ENCODE measurements at regions not wholly inside any gene's neighbourhood (a gene's known extent, or its start where the extent isn't known, plus 50 kb on each side); places are given as distances from the start of the nearest gene placed in this dataset.

DNA sequence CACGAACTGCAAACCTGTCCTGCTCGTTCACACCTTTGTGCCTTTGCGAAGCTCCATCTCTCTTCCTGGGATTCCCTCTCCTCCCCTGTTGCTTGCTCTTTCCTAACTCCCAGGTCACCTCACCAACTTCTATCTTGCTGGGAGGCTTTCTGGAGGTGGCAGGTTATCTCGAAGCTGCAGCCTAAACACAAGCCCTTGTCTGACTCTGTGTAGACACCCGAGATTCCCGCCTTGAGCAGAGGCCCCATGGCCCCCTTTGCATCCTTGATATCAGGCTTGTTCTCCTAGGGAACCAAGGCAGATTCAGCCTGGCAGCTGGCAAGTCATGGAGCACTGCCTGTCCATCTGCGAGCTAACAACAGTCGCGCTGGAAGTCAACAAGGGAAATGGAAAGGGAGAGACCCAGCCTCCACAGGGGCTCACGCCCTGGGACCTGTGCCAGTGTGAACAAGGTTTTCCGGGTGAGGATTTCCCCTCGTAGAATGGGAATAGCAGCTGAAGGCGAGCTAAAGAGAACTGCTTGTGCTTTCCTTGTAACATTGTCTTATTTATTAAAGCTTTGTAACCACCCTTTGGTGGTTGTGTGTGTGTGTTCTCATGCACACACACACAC is 109.5 kb upstream of the JUN start:
- peak; percentile 62 for DNase-seq

DNA sequence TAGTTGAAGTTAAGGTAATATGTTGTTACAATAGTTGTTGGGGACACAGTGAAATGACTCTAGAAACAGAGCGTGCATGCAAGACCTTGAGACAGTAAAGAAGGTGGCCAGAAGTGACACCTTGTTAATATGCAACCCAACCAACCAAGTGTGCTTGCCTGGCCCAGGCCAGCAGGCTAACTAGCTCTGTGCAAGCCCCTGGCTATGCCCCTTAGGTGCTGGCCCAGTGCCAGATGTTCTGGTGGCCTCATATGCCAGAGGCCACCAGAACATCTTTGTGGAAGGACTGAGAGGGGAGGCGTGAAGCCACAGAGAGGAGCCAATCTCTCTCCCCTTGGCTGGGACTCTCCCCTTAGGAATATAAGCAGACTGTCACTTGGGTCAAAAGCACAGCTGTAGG is 111.2 kb upstream of the JUN start:
- DNase-seq: no peak

DNA sequence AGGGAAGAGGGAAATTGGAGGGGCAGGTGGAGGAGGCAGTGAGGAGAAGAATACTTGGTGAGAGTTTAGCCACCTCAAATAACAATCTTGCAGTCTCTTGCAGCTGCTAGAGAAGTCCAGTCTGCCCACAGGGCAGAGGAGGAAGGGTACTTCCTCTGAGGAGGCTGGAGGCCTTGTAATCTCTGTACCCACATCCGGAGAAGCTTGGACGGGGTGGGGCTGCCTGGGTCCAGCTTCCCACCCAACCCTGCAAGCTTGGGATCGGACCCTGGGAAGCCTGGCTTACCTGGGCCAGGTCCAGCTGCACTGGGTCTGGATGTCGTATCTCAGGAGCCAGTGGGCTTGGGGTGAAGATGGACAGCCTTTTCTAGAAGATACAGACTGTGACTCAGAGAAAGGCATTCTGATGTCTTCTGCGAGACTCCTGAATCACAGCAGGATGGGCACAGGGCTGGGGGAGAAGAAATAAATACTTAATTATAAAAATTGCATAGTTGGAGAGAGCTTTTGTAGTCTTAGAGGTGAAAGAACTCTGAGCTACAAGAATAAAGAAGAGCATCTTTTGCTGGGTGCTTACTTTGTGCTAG is 111.8 kb upstream of the JUN start:
- no peak for DNase-seq

DNA sequence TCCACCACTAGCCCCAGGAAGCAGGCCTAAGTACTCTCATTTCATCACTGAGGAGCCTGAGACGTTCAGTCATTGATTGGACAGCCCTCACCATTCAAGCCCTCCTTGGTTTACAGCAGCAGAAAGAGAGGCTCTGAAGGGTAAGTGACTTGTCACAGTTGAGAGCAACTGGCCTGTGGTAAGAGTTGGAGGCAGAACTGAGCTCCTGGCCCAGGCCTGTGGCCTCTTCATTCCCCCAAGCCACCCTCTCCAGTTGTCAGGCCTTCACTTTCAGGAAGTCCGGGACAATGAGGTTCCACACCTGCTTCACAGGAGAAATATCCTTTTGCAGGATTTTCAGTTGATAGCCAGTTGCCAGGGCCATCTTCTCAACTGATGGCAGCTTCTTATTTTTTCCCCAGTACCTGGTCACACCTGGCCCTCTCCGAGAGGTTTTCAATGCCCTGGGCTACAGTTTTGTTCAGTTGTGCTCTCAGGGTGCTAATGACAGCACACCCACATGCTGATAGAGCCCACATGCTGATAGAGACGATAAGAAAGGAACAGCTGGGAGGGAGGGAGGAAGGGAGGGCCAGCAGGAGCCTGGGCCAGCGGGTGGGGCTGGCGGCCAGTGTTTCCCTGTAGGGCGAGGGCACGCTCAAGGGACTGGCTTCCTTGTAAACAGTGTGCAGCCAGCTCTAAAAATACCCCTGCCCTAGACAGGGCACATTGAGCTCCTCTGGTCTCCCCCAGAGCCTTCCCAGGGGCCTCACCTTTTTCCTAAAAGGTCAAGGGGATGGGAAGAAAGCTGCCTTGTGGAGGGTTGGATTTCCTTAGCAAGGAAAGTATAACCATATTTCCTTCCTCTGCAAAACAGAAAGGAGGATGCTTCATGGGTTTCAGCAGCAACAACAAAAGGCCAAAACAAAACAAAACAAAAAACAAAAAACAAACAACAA is 112.7 kb upstream of the JUN start:
- no peak for DNase-seq

DNA sequence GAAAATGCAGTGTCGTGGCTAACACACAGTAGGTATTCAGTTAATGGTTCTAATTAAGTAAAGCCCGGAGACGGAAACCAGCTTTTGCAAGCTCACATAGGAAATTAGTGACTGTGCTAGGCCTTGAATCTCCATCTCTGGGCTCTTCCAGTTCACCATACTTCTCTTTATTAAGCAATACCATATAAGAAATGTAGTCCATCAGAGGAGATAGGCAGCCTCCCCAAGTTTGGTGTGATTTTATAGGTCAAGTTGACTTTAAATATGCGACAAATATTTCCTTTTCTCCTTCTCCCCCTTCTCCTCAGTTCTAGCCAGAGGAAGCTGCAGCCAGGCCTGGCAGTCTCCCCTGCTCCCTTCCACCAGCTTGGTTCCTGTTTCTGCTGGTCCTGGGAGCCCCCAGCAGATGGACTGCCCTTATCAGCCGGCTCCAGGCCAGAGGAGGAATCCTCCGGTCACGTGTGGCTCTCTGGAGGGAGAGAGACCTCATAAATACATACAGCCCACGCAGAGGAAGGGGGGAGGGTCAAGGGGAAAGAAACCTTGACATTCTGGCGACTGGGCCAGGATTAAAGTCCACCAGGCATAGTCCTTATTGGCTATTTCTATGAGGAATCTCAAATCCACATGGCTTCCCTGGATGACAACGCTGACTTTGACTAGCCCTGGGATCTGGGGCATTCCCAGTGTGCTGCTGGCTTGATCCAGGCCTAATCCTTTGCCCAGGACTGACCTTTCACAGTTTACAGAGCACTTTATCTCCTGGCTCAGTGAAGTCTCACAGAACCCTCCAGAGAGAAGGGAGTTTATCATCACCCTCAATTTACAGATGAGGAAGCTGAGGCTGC is 115.1 kb upstream of the JUN start:
- DNase-seq: no peak

DNA sequence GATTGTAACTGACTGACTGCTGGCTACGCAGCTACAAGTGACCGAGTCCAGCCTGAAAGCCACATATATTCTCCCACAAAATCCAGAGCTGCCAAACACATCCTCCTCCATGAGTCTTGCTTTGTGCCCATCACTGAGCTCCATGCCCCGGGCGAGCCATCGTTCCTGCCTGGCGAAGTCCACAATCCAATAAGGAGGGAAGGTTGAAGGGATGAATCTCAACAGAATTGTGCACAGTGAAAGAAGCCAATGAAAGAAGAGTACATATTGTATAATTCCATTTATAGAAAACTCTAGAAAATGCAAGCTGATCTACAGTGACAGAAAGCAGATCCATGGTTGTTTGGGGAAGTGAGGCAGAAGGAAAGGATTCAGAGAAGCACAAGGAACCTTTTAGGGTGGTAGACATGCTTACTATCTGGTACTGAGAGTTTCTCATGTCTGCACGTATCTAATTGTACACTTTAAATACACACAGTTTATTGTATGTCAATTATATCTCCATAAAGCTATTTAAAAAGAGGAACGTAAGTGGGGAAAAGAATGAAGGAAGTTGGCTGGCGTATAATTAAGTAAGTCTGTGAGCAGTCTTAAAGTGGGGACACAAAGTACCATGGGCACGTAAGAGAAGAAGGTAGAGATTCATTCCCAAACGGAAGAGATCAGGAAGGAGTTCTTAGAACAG is 115.9 kb upstream of the JUN start:
- DNase-seq: no peak

DNA sequence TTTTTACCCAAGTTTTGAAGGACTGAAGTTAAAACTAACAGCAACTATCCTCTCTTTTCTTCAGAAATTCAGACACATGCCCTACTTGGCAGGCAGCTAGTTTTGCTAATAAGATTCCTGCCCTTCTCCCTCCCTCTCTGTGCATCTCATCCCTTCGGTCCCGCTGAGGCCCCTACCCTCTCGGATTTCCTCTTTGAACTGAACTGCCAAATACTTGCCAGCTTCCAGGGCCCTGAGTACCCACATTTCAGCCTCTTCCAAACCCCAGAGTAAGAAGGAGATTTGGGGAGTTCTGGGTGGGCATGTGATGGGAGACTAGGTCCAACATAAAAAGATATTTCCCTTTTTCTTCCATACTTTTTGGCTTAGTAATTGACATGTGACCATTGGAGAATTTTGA is 116.5 kb upstream of the JUN start:
- no peak for DNase-seq

DNA sequence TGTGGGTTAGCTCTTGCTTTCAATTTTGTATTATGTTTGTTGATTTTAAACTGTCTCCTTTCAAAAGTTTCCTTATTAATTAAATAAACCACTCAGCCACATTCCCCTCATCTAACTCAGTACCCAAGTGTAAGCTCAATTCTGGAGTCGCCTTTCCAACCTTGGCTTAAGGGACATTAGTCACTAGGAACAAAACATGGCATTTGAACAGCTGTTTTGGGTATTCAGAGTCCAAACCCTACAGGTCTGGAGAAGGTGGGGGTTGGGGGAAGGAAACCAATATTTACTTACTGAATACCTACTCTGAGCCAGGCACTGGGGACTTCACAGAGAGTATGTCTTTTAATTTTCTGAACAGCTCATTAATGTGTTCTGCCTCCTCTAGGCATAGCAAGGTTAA is 117.2 kb upstream of the JUN start:
- DNase-seq: no peak

DNA sequence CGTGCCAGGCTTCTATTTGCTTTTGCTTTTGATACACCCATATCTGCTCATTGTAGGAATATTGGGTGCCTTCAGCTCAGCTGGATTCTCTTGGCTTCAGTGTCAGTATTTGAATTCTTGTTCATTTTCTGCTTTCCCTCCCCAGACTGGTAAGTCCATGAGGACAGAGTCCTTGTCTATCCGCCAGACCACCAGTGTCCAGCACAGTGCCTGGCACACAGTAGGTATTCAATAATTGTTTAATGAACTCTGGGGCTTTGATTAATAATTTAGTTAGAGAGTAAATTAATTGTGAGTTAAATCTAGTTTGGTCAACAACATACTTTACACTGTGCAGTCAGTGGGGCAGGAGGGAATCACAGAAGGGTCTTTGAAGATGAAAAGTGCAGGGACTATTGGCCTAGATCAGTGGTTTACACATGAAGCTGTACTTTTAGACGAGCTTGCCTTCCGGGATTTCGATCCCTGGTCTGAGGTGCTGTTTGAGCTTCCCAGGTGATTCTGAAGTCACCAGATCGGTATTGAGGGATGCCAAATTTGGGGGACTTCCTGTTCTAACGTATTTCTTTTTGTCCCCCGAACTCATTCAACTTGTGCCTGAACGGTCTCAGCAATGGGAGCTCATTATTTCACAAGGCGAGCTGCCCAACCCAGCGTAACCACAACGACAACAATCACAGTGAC is 119.1 kb upstream of the JUN start:
- DNase-seq: no peak

DNA sequence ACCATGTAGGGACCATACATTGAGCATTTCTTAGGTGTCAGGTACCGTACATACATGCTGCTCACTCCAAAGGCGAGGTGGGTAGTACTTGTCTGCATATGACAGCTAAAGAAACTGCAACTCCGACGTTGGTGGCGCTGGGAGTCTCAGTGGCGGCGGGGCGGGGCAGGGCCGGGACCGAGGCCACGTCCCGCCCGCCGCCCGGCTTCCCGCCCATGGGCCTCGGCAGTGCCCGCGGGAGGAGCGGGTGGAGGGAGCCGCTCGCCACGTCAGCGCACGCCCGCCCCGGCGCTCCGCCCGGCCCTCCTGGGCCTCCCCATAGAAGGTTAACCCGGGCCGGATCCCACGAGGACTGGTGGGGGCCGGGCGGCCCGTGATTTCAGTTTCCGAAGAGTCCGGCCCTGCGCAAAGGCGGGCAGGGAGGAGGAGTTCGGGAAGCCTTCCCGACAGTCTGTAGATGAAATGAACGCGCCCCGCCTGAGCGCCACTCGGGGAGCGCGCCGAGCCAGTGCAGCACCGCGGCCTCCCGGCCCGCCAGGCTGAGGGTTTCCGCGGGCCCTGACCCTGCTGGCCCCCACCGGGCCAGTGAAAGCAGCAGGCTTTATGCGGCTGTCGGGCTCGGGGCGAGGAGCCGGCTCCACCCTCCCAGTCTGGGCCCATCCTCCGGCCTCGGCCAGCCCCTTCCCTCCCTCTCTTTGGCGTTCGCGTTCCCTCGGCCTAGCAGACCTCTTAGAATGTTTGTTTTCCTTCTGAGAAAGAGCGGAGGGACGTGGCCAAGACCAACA is 119.9 kb upstream of the JUN start:
- peak; percentile 68 for DNase-seq

DNA sequence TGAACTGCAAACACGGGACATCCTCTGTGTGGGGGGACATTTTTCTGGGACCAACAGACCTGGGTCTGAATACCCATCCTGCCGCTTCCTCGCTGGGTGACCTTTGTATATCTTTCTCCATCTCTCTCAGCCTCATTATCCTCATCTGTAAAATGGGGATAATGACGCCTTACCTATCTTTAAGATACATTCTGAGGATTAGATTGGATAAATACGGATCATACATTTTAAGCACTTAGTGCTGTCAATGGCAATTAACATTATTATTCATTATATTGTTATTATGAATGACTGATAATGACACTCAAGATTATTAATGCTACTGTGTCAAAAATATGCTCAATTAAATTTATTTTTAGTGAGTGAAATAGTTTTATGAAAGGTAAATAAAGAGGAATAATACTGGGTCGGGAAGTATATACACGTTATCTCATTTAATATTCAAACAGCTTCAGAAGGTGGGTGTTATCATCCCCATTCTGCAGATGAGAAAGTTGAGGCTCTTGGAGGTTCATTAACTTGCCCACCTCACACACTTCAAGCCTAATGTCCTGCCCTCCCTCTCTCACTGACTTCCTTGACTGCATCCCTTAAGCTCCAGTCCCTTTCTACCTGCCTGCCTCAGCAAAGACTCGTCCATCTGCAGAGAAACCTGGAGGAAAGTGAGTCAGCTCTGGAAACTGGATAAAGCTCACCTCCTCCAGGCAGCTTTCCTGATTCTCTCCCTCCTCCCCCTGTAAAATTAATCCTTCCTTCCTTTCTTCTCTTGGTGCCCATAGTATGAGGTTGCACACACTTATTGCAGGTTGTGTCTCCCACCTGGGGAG is 120.7 kb upstream of the JUN start:
- DNase-seq: no peak

DNA sequence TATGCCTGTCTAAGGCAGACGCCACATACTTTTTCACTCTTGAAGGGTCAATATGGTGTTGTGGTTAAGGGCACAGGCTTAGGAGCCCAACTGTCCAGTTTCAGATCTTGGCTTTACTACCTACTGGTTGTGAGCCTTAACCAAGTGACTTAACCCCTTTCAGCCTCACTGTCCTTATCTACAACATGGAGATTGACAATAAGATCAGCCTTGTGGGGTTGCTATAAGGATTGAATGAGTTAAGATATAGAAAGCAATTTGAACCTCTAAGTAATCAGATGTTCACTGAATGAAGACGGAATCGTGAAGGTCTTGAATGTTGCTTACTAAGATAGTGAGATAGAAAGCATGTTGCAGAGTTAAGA is 121.3 kb upstream of the JUN start:
- no peak for DNase-seq

DNA sequence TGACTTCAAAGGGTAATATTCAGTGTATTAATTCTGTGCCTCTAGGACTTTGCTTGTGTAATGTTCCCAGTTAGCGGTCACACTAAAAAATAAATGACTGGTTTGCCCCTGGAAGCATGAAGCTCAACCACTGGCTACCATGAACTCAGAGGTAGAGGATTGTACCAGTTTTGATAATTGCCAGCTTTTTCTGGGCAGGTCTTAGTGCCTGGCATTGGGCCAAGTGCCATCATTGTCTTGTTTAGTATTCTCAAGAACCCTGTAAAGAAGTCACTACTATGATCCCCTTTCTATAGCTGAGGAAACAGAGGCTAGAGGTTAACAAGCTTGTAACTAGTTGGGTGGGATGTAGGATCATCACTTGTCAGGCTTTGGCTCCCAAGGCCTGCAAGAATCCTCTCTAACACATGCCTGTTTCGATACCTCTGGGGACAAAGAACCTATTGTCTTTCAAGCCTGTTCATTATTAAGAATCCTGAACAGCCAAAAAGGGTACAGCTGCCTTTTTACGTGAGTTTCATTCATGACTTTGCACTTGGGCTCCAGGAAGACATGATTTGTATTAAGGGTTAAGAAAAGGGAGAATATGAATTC is 121.9 kb upstream of the JUN start:
- DNase-seq: no peak

DNA sequence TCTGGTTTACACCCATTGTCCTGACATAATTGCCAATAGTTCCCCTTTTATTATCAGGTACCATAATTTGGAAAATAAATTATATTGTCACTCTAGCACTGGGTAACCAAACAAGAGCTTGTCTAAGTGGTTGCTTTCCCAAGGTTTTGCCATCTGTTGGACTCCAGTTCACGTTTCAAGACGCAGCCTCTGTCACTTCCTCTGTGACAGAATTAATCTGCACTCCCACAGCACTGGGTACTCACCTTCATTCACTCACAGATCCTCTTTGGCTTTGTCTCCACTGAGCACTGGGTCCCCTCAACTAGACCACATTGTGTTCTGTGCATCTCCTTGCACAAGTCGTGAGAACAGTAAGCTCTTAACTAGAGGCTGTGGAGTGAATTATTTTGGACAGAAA is 123.6 kb upstream of the JUN start:
- peak; percentile 51 for DNase-seq

DNA sequence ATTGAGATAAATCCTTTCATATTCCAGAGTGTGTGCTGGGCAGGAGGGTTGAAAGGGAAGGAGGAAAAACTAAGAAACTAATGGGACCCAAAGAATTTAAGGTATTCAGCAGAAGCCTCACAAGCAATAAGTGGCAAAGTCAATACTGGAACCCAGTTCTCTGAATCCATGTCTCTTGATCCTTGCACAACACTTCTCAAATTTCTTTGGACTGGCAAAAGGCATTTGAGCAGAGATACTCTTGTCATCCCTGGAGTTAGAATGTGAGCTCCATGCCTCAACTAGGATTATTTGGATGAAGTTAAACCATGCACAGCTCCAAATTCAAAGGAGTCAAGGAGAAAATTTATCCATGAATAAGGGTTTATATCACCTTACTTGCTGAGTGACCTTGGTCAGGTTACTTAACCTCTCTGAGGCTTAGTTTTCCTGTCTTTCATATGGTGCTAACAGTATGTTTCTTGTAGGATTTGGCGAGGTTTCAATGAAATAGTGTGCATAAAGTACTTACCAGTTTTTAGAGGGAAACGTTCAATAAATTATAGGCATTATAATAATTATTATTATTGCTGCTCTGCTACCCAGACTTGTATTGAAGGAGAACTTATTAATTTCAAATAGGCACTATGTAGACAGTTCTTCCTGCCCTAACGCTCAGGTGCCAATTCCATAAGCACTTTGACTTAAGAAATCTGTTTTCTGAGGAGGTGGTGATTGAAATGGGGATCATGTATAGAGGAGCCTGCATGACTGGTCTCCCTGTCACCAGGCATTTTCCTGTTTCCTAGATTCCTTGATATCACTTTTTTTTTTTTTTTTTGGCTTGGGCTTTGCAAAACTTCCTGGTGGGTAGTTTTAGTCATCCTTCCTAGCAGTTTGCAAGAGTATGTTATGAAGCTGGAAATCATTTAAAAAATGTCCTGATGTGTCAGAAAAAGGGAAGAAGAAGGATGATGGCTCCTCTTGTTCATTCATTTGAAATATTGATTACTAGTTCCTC is 125.0 kb upstream of the JUN start:
- no peak for DNase-seq

DNA sequence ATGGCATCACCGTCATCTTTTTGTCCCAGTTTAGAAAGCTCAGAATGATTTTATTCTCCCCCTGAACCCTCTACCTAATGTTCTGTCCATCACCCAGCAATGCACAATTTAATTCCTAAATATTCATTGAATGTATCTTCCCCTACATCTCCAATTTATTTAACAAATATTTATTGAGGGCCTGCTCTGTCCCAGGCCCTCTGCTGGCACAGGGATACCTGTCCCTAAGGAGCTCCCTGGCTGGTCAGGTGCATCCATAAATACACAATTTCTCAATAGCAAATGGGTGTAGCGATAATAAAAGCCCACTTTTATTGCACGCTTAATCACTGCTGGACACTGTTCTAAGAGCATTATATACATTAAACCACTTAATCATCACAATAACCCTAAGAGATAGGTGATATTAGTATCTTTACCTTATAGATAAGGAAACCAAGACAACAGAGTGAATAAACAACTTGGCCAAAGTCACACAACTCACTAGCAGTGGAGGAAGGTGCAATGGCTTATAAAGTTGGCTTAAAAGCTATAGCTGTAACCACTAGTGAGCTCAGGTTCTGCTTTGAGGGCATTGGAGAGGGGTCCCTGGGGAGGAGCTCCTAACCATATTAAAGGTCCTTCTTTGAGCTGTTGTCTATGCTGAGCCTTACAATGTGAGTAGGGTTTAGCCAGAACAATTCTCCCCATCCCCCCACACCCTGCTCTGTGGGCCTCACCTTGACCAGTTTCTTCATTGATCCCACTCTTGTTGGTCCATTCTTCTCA is 126.3 kb upstream of the JUN start:
- DNase-seq: no peak

DNA sequence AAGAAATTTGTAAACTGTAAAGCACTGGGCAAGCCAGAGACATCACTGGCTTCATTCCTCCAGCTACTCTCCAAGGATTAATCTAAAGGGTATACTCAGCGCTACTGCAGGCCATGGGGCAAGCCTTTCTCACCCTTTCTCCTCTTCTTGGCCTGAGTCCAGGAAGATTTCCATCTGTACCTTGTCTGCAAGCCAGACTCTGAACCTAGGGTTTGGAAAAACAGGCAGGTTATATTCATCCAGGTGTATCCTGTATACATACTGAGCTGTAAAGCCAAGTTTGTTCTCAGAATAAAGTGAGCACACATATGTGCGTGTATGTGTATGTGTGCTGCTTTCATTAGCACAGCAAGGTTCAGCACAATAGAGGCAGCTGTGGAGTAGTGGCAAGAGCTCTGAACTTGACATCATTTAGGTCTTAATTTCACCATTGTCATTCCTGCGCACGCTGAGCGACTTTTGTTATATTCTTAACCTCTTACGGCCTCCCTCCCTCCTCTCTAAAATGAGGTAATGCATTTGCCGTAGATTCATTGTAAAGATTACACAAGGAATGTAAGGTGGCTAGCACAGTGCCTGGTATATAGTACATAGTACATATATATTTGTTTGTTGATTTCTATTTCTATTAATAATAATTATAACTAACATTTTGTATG is 128.1 kb upstream of the JUN start:
- DNase-seq: no peak
